ENCODE measurements at regions not wholly inside any gene's neighbourhood (a gene's known extent, or its start where the extent isn't known, plus 50 kb on each side); places are given as distances from the start of the nearest gene placed in this dataset.

- no peak overlapping the region for H2AFZ ChIP-seq (replicated peaks; ENCODE audit: low read length, poor library complexity)
- intact Hi-C loops (cut with micrococcal nuclease) (loop anchor here (5.0 kb wide), 1 partner anchor 598 kb away; no protein-coding TSS in a partner anchor), dilution Hi-C loops (cut with HindIII; ENCODE audit: low sequenced_read_pairs, unreplicated experiment) (no loop called here), in situ Hi-C loops (cut with MboI; ENCODE audit: low sequenced_read_pairs) (no loop called here)
- H4K20me1 ChIP-seq (ENCODE audit: insufficient read depth, low read length) = no peaks in the 10 kb centered on the region
- no peak overlapping the region; the same call in 1 of the 2 replicates for H4K5ac ChIP-seq (ENCODE audit: low read depth, low read length)
- H3K4me2 ChIP-seq (ENCODE audit: low read depth, low read length) = no peak overlapping the region
- H3K79me1 ChIP-seq (ENCODE audit: low read depth in 1 of 2, low read length in 2 of 2) = no peaks in the 10 kb centered on the region
- H3K27ac ChIP-seq (ENCODE audit: insufficient read depth, low read length) = no peak overlapping the region
- 0 out of 2 replicates have a peak, but pooled peaks cover 5% of the 10 kb centered on the region for H3K9me1 ChIP-seq (ENCODE audit: insufficient read depth, low read length)
- no peak overlapping the region for H3K23ac ChIP-seq (ENCODE audit: low read depth, low read length)
- H4K8ac ChIP-seq (ENCODE audit: low read depth in 2 of 2, low read length in 2 of 2) = no peak overlapping the region
- no peak overlapping the region for H3K18ac ChIP-seq (ENCODE audit: low read depth, low read length)
- ChIA-PET POLR2A (ENCODE audit: unreplicated experiment) (no interaction called here), CTCF (no interaction called here)
- H2BK120ac ChIP-seq (ENCODE audit: low read depth, low read length) = peak overlapping the region; percentile 67; the same call in 1 of the 2 replicates
- H3K36me3 ChIP-seq (ENCODE audit: control insufficient read depth, insufficient read depth, low read length) = no peaks in the 10 kb centered on the region
- 0 out of 2 replicates have a peak overlapping the region, but pooled peaks have one; percentile 38 for H2AK5ac ChIP-seq (ENCODE audit: low read depth, low read length)
- H3K14ac ChIP-seq (replicated peaks; ENCODE audit: low read depth, low read length) = no peak overlapping the region
- no peak overlapping the region for H3K9ac ChIP-seq (ENCODE audit: low read depth, low read length)
- H2BK20ac ChIP-seq (ENCODE audit: low read depth, low read length) = peak overlapping the region; percentile 69; the same call in 1 of the 2 replicates
- no peaks in the 10 kb centered on the region for H3K27me3 ChIP-seq (ENCODE audit: control insufficient read depth, insufficient read depth, low read length)
- H3K4ac ChIP-seq (ENCODE audit: low read depth, low read length) = no peak overlapping the region
- peaks cover 2% of the 10 kb centered on the region for H3K4me1 ChIP-seq (ENCODE audit: control insufficient read depth, insufficient read depth, low read length)
- no peak overlapping the region for H3K4me3 ChIP-seq (ENCODE audit: insufficient read depth, low read depth, low read length)
- DNase-seq = no peak
- H4K91ac ChIP-seq (ENCODE audit: insufficient read depth, low read depth, low read length) = no peak overlapping the region; the same call in 1 of the 2 replicates
- peak overlapping the region; percentile 41; the same call in 1 of the 3 replicates for H2BK15ac ChIP-seq (ENCODE audit: low read depth, low read length)
- H3K9me3 ChIP-seq (ENCODE audit: control insufficient read depth, insufficient read depth, low read length) = no peaks in the 10 kb centered on the region
- H3K56ac ChIP-seq (ENCODE audit: extremely low read depth, insufficient read depth, low read length) = no peak overlapping the region
- peak; percentile 37; the same call in 1 of the 2 replicates for ATAC-seq (ENCODE audit: low read depth)
- TF ChIP-seq MXI1 (IDR thresholded peaks at IDR 0.05; ENCODE audit: borderline replicate concordance, low read depth, low read length) (no peak), BHLHE40 (IDR thresholded peaks at IDR 0.05; ENCODE audit: low read depth, low read length) (no peak), FOS (IDR thresholded peaks at IDR 0.05; ENCODE audit: low read depth, low read length) (no peak), NFE2L2 (IDR thresholded peaks at IDR 0.05; ENCODE audit: low read depth, low read length) (no peak), RAD21 (IDR thresholded peaks at IDR 0.05; ENCODE audit: low read length) (no peak), ELK1 (IDR thresholded peaks at IDR 0.05; ENCODE audit: borderline replicate concordance, low read depth, low read length) (no peak), CTCF (conservative IDR thresholded peaks at IDR 0.05; ENCODE audit: low read depth, low read length) (no peak), MAZ (IDR thresholded peaks at IDR 0.05; ENCODE audit: borderline replicate concordance, low read depth, low read length) (no peak), MAFK (IDR thresholded peaks at IDR 0.05; ENCODE audit: low read depth, low read length) (no peak), SMC3 (IDR thresholded peaks at IDR 0.05; ENCODE audit: low read depth, low read length) (no peak), RFX5 (IDR thresholded peaks at IDR 0.05; ENCODE audit: low read depth, low read length) (no peak), RCOR1 (IDR thresholded peaks at IDR 0.05; ENCODE audit: insufficient replicate concordance, low read length) (no peak), POLR2A (IDR thresholded peaks at IDR 0.05; ENCODE audit: low read depth, low read length) (no peak), CEBPB (IDR thresholded peaks at IDR 0.05; ENCODE audit: low read depth, low read length) (no peak), CHD1 (IDR thresholded peaks at IDR 0.05; ENCODE audit: low read depth, low read length) (no peak)
- TF ChIP-seq, protein P1, sequence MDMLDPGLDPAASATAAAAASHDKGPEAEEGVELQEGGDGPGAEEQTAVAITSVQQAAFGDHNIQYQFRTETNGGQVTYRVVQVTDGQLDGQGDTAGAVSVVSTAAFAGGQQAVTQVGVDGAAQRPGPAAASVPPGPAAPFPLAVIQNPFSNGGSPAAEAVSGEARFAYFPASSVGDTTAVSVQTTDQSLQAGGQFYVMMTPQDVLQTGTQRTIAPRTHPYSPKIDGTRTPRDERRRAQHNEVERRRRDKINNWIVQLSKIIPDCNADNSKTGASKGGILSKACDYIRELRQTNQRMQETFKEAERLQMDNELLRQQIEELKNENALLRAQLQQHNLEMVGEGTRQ (IDR thresholded peaks at IDR 0.05; ENCODE audit: low read depth, low read length) = no peak
- no peak overlapping the region for H2AK9ac ChIP-seq (replicated peaks; ENCODE audit: low read depth, low read length, poor library complexity)
- no TSS peak for BruUV-seq (replicated peaks)
- no peak overlapping the region for H2BK5ac ChIP-seq (ENCODE audit: low read depth, low read length, poor library complexity, severe bottlenecking)
Measured at GRCh38 chr4:187555174-187555573, 440.4 kb upstream of the ZFP42 start.
